HG03565 (cell line): ENCODE measurements at regions not wholly inside any gene's neighbourhood (a gene's known extent, or its start where the extent isn't known, plus 50 kb on each side); places are given as distances from the start of the nearest gene placed in this dataset.
"Not testable (repeated sequence)": the region's sequence is repeated elsewhere in the genome, so short reads cannot be mapped to it uniquely, and the experiment has no call there.

Source experiments
- ATAC-seq: cut with Tn5 transposase; IDR thresholded peaks from one replicate; pipeline ENCODE4 v1.9.1; 2021; ENCODE audit warnings: mild to moderate bottlenecking, moderate library complexity; ENCODE audit not compliant: unreplicated experiment

GRCh38 chr16:29173371-29174305, 188.8 kb downstream of the LAT start:
- not testable (repeated sequence) for ATAC-seq

- ATAC-seq: not testable (repeated sequence)
These were observed 187.4 kb downstream of the LAT start for GRCh38 chr16:29172098-29172724.

- not testable (repeated sequence) for ATAC-seq
These were observed 186.4 kb downstream of the LAT start for GRCh38 chr16:29171296-29171695.

- not testable (repeated sequence) for ATAC-seq
These were observed 185.7 kb downstream of the LAT start for GRCh38 chr16:29170393-29171119.

GRCh38 chr16:29169295-29169994, 184.6 kb downstream of the LAT start:
- not testable (repeated sequence) for ATAC-seq

GRCh38 chr16:29168515-29169259, 183.8 kb downstream of the LAT start:
- ATAC-seq: not testable (repeated sequence)

- ATAC-seq: not testable (repeated sequence)
These were observed 179.7 kb downstream of the LAT start for GRCh38 chr16:29164442-29165089.

- ATAC-seq: not testable (repeated sequence)
These were observed 175.3 kb downstream of the LAT start for GRCh38 chr16:29160171-29160570.

GRCh38 chr16:29159603-29160002, 174.8 kb downstream of the LAT start:
- not testable (repeated sequence) for ATAC-seq

- no peak for ATAC-seq
These were observed 173.9 kb downstream of the LAT start for GRCh38 chr16:29158785-29159184.

GRCh38 chr16:29158031-29158784, 173.4 kb downstream of the LAT start:
- not testable (repeated sequence) for ATAC-seq

- ATAC-seq: not testable (repeated sequence)
These were observed 172.4 kb downstream of the LAT start for GRCh38 chr16:29157051-29157923.

GRCh38 chr16:29156511-29156910, 171.7 kb downstream of the LAT start:
- ATAC-seq: no peak

GRCh38 chr16:29155866-29156200, 171.0 kb downstream of the LAT start:
- ATAC-seq: not testable (repeated sequence)

GRCh38 chr16:29155131-29155865, 170.4 kb downstream of the LAT start:
- ATAC-seq: not testable (repeated sequence)

- ATAC-seq: no peak
These were observed 169.8 kb downstream of the LAT start for GRCh38 chr16:29154676-29155121.

GRCh38 chr16:29154088-29154487, 169.2 kb downstream of the LAT start:
- ATAC-seq: no peak
